Activated CD4-positive, alpha-beta T cell treated with anti-CD3 and anti-CD28 coated beads, Interleukin-2, amount 50 U/mL, for 16 hours (primary cell): ENCODE measurements at regions not wholly inside any gene's neighbourhood (a gene's known extent, or its start where the extent isn't known, plus 50 kb on each side); places are given as distances from the start of the nearest gene placed in this dataset.
"Not testable (repeated sequence)": the region's sequence is repeated elsewhere in the genome, so short reads cannot be mapped to it uniquely, and the experiment has no call there.

ENCODE experiments used
- DNase-seq: peaks from one replicate; pipeline ENCODE4 v3.0.0-alpha.2; 2020

- no peak for DNase-seq
Observed at GRCh38 chr3:6060251-6060650, 800.7 kb upstream of the GRM7 start.

- DNase-seq: no peak
Observed at GRCh38 chr3:6062261-6063187, 798.4 kb upstream of the GRM7 start.

- DNase-seq: no peak
Observed at GRCh38 chr3:6066397-6066796, 794.5 kb upstream of the GRM7 start.

- not testable (repeated sequence) for DNase-seq
Observed at GRCh38 chr3:6066868-6067578, 793.9 kb upstream of the GRM7 start.

GRCh38 chr3:6074952-6075351, 786.0 kb upstream of the GRM7 start:
- DNase-seq: no peak

- no peak for DNase-seq
Observed at GRCh38 chr3:6078436-6078835, 782.5 kb upstream of the GRM7 start.

- no peak for DNase-seq
Observed at GRCh38 chr3:6079011-6079410, 781.9 kb upstream of the GRM7 start.

- no peak for DNase-seq
Observed at GRCh38 chr3:6079561-6080179, 781.2 kb upstream of the GRM7 start.

GRCh38 chr3:6088433-6088832, 772.5 kb upstream of the GRM7 start:
- no peak for DNase-seq

- no peak for DNase-seq
Observed at GRCh38 chr3:6089780-6090179, 771.1 kb upstream of the GRM7 start.

GRCh38 chr3:6091262-6091661, 769.7 kb upstream of the GRM7 start:
- DNase-seq: no peak

GRCh38 chr3:6095006-6095405, 765.9 kb upstream of the GRM7 start:
- DNase-seq: no peak

- no peak for DNase-seq
Observed at GRCh38 chr3:6097021-6097420, 763.9 kb upstream of the GRM7 start.

GRCh38 chr3:6097556-6097955, 763.4 kb upstream of the GRM7 start:
- DNase-seq: no peak

- no peak for DNase-seq
Observed at GRCh38 chr3:6098516-6099157, 762.3 kb upstream of the GRM7 start.

- DNase-seq: no peak
Observed at GRCh38 chr3:6099458-6100075, 761.3 kb upstream of the GRM7 start.

- DNase-seq: no peak
Observed at GRCh38 chr3:6105187-6105586, 755.7 kb upstream of the GRM7 start.

GRCh38 chr3:6108957-6109356, 752.0 kb upstream of the GRM7 start:
- no peak for DNase-seq

- DNase-seq: no peak
Observed at GRCh38 chr3:6110451-6110850, 750.5 kb upstream of the GRM7 start.

- DNase-seq: no peak
Observed at GRCh38 chr3:6112546-6112945, 748.4 kb upstream of the GRM7 start.

- DNase-seq: no peak
Observed at GRCh38 chr3:6113338-6113737, 747.6 kb upstream of the GRM7 start.

- DNase-seq: no peak
Observed at GRCh38 chr3:6119367-6119766, 741.5 kb upstream of the GRM7 start.

- DNase-seq: no peak
Observed at GRCh38 chr3:6120786-6121185, 740.1 kb upstream of the GRM7 start.
